GM19035 (cell line): ENCODE measurements at regions not wholly inside any gene's neighbourhood (a gene's known extent, or its start where the extent isn't known, plus 50 kb on each side); places are given as distances from the start of the nearest gene placed in this dataset.
"Not testable (repeated sequence)": the region's sequence is repeated elsewhere in the genome, so short reads cannot be mapped to it uniquely, and the experiment has no call there.

Source experiments
- ATAC-seq: cut with Tn5 transposase; IDR thresholded peaks from one replicate; pipeline ENCODE4 v1.9.1; 2021; ENCODE audit not compliant: unreplicated experiment

DNA sequence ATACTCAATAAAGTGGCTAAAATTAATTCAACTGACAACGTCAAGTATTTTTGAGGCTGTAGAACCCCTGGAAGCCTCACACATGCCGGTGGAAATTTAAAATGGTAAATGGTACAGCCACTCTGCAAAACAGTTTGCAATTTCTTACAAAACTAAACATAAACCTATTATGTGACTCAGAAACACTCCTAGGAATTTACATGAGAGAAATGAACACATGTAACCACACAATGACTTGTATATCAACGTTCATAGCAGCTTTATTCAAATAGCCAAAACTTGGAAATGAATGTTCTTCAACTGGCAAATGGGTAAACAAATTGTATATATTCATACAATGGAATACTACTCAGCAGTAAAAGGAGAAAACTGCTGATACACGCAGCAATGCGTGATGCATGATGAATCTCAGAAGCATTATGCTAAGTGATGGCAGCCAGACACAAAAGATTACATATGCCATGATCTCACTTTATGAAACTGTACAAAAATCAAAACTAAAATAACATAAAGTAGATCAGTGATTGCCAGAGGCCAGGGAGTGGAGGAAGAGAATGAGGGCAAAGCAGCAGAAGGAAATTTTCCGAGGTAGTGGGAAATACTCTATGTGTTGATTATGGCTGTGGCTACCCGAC is 112.5 kb downstream of the FAM50B start:
- ATAC-seq: no peak

DNA sequence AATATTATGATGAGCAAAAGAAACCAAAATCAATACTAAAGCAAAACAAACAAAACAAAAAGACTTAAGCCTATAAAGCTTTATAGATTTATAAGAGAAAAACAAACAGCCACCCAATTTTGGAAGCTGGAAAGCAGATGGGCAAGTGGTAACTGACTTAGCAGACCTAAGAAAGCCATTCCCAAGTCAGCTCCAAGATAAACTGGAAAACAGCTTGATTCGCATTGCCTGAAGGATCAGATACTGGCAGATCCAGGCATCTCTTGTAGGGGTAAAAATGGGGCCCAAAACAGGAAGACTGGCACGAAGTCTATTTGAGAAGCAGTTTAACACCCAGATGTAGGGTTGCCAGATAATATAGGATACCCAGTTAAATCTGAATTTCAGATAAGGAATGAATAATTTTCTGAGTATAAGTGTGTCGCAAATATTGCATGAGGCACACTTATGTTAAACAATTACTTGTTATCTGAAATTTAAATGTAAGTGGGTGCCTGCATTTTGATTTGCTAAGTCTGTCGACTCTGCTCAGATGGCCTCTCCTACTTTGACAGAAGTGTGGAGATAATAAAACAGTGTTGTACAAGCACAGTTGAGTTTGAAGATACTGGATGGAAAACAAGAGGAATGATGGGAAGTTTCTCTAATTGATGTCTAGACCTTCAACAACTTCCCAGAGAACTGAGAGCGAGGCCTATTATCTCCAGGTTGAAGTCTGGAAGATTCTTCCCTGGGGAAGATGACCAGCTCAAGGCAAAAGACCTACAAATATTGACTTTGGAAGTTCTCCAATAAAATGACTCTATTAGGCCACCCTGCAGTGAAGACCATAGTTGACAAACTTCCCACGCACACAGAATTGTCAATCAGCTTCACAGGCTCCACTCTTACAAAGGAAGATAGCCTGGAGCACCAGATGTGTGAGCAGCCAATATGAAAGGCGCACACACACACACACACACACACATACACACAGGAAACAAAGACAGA is 113.4 kb downstream of the FAM50B start:
- no peak for ATAC-seq

DNA sequence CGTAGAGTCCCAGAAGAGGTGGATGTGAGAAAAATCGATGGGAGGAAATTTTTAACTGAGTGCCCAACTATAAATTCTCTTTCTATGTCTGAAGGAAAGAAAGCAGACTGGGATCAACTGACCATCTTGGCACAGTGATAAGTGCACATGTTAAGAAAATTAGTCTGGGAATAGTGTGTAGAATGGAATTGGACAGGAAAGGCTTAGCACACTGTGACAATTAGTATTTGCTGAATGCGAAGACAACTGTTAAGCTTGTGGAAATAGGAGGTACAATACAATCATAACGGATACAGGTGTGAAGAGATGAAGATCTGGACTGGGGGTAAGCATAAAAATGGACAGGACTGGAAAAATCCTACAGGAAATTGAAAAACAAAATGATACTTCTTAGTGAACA is 114.3 kb downstream of the FAM50B start:
- no peak for ATAC-seq

DNA sequence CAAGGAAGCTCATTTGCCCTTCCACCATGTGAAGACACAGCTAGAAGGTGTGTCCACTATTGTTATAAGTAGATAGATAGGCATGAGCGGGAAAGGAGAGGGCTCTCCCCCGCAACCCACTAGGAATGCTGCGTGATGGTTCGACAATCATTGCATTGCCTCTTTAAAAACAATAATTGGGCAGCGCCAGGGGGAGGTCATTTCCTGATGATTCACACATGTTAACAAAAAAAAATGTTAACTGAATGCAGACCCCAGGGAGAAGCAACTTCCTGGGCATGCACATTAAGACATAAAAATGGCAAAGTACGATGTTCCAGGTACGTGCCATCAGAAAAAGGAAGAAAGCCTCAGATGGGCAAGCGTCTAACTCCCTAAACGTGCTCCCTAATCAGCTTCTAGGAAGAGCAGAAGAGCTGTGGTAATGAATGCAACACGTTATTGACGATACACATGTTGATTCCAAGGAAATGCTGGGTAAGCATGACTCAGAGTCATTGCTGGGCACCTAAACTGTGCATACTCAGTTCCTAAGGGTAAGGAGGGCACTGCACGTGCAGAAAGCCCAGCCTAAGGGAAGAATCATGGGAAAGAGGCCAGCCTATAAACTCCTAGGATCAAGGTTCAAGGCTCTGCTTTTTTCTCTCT is 113.7 kb downstream of the FAM217A start:
- ATAC-seq: no peak

DNA sequence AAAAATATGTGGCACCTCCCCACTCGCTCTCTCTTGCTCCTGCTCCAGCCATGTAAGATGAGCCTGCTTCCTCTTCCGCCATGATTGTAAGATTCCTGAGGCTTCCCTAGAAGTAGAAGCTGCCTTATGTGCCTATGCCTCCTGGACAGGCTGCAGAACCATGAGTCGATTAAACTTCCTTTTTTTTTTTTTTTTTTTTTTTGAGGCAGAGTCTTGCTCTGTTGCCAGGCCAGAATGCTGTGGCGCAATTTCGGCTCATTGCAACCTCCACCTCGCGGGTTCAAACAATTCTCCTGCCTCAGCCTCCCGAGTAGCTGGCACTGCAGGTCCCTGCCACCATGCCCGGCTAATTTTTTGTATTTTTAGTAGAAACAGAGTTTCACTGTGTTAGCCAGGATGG is 112.5 kb downstream of the FAM217A start:
- no peak for ATAC-seq

DNA sequence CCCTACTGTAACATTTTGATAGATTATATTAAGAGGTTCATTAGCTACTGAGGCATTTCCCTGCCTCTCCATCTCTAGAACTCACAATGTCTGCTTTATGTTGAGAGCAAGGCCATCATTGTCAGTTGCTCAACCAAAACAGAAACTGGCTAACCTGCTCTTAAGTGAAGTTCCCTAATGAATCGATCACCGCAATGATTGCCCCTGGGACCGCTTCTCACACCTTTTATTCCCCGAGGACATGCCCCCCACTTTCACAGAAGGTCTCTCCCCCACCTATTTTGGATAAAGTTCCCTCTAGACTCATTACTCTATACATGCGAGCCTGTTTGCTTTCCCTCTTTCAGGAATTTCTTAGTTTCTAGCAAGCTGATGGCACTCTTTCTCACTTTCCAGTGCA is 108.8 kb downstream of the FAM217A start:
- ATAC-seq: no peak

DNA sequence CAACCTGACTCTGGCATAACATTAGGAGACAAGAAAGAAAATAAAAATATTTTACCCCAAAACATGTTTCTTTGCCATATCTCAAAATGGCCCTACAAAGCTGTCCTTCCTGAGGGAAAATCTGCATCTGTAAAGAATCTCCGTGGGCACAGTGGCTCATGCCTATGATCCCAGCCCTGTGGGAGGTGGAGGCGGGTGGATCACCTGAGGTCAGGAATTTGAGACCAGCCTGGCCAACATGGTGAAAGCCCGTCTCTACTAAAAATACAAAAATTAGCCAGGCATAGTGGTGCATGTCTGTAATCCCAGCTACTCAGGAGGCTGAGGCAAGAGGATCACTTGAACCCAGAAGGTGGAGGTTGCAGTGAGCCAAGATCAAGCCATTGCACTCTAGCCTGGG is 105.8 kb downstream of the FAM217A start:
- ATAC-seq: not testable (repeated sequence)

- peak; percentile 89 for ATAC-seq
These were observed 100.8 kb downstream of the FAM217A start for GRCh38 chr6:3977875-3978711.

DNA sequence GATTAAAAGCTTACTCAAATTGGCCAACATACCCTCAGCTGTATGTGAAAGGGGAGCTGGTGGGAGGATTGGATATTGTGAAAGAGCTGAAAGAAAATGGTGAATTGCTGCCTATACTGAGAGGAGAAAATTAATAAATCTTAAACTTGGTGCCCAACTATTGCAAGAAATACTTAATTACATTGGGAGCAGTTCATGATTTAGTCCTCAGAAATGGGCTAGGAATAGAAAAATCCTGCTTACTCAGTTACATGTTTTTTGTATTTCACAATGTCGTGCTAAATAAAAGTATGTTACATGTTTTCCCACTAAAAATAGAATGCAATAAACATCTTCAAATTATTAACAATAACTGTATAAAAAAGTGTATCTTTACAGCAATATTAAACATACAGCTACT is 100.0 kb downstream of the FAM217A start:
- not testable (repeated sequence) for ATAC-seq

- no peak for ATAC-seq
These were observed 97.0 kb downstream of the FAM217A start for GRCh38 chr6:3981917-3982316.

DNA sequence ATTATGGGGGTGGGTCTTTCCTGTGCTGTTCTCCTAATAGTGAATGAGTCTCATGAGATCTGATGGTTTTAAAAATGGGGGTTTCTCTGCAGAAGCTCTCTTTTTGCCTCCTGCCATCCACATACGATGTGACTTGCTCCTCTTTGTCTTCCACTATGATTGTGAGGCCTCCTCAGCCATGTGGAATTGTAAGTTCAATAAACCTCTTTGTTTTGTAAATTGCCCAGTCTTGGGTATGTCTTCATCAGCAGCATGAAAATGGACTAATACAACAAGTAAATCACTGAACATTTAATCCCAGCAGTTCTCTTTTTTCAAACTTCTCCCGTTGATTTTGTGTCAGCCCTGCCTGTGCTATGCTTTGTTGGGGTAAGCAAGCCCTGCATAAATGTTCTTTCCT is 95.2 kb downstream of the FAM217A start:
- no peak for ATAC-seq

DNA sequence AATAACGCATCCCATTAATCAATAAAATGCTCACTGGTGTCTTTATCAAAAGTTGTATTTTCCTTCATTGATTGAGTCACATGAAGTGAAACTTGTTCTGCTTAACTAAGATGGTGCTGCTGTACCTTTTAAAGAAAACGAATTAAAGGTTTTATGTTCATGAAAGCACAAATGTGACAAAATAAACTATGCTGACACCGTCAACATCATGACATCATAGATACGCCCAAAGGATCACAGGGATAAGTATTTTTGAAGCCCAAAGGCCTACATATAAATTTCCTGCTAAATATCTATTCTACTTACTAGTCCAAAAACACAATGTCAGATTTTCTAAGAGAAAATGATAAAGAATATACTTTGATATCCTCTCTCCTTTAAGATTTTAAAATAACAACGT is 94.4 kb downstream of the FAM217A start:
- ATAC-seq: no peak

DNA sequence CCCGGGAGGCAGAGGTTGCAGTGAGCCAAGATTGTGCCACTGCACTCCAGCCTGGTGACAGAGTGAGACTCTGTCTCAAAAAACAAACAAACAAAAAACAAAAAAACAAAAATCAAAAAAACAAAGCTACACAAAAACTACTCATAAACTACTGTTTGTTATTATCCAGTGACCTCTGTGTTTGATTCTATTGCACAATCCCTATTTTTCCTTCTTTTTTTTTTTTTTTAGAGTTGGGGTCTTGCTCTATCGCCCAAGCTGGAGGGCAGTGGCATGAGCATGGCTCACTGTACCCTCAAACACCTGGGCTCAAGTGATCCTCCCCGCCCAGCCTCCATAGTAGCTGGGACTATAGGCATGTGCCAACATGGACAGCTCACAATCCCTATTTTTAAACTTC is 92.7 kb downstream of the FAM217A start:
- ATAC-seq: no peak

GRCh38 chr6:3987053-3987452 is 91.9 kb downstream of the FAM217A start:
- no peak for ATAC-seq

DNA sequence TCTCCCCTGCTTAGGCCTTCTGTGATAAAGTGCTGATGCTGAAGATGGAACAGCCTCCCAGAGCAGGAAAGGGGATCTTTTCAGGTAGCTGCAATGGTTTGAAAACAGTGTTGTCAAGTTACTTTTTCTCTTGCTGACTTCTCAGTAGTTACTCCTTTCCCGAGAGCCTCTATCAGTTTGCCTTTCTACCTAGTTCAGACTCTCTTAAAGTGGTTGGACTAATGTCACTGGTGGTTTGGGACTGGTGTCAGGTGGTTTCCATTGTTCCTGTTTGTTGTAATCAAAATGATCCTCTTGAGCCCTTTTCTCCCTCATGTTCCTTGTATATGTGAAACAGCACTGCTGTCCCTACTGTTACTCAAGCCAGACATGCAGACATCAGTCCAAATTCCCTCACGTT is 91.4 kb downstream of the FAM217A start:
- no peak for ATAC-seq

- peak; percentile 77 for ATAC-seq
These were observed 88.0 kb downstream of the FAM217A start for GRCh38 chr6:3990692-3991491.

GRCh38 chr6:3991941-3992340 is 87.0 kb downstream of the FAM217A start:
- ATAC-seq: no peak

DNA sequence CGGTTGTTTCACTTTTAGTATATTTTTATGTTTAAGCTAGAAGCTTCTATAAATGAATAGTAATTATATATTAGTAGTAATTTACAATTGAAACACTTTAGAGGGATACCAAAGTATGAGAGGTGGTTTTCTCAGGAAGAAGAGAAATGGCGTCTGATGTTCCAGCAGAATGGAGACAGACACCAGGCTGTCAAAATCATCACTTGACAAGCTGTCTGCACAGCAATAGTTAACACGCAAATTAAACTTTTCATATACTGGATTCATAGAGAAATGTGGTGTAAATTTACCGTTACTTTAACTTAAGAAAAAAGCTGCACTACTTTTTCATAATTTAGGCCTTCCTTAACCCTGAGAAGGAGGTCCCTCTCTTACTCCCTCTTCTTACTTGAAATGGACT is 82.6 kb downstream of the FAM217A start:
- no peak for ATAC-seq

GRCh38 chr6:3997177-3997770 is 81.7 kb downstream of the FAM217A start:
- ATAC-seq: no peak
